ENCODE measurements at regions not wholly inside any gene's neighbourhood (a gene's known extent, or its start where the extent isn't known, plus 50 kb on each side); places are given as distances from the start of the nearest gene placed in this dataset.

- TF ChIP-seq CTCF (IDR thresholded peaks at IDR 0.05), result no peak
- TF ChIP-seq EP300 (IDR thresholded peaks at IDR 0.05), result no peak
These were observed 1528.7 kb upstream of the CDH9 start for GRCh38 chr5:28567048-28567447.
